ENCODE measurements at regions not wholly inside any gene's neighbourhood (a gene's known extent, or its start where the extent isn't known, plus 50 kb on each side); places are given as distances from the start of the nearest gene placed in this dataset.
"Not testable (repeated sequence)": the region's sequence is repeated elsewhere in the genome, so short reads cannot be mapped to it uniquely, and the experiment has no call there.

- TF ChIP-seq, protein P1, sequence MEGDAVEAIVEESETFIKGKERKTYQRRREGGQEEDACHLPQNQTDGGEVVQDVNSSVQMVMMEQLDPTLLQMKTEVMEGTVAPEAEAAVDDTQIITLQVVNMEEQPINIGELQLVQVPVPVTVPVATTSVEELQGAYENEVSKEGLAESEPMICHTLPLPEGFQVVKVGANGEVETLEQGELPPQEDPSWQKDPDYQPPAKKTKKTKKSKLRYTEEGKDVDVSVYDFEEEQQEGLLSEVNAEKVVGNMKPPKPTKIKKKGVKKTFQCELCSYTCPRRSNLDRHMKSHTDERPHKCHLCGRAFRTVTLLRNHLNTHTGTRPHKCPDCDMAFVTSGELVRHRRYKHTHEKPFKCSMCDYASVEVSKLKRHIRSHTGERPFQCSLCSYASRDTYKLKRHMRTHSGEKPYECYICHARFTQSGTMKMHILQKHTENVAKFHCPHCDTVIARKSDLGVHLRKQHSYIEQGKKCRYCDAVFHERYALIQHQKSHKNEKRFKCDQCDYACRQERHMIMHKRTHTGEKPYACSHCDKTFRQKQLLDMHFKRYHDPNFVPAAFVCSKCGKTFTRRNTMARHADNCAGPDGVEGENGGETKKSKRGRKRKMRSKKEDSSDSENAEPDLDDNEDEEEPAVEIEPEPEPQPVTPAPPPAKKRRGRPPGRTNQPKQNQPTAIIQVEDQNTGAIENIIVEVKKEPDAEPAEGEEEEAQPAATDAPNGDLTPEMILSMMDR (IDR thresholded peaks at IDR 0.05; ENCODE audit: insufficient read depth, low read length, poor library complexity, severe bottlenecking): not testable (repeated sequence)
- not testable (repeated sequence) for TF ChIP-seq EZH2phosphoT487 (conservative IDR thresholded peaks at IDR 0.05; ENCODE audit: low read length)
Measured at GRCh38 chr4:107354304-107354703, 318.2 kb upstream of the DKK2 start.

Data from SU-DHL-6 (cell line).